NCI-H748 (cell line): ENCODE measurements at regions not wholly inside any gene's neighbourhood (a gene's known extent, or its start where the extent isn't known, plus 50 kb on each side); places are given as distances from the start of the nearest gene placed in this dataset.
"Not testable (repeated sequence)": the region's sequence is repeated elsewhere in the genome, so short reads cannot be mapped to it uniquely, and the experiment has no call there.

Source experiments
- DNase-seq: peaks from one replicate; lab custom pipeline; 2025; ENCODE audit not compliant: unreplicated experiment; lab: John Stamatoyannopoulos, UW

GRCh38 chr7:57740126-57740525 is 290.1 kb downstream of the ZNF716 start:
- DNase-seq: not testable (repeated sequence)

- DNase-seq: no peak
Measured at GRCh38 chr7:57769131-57769530, 319.2 kb downstream of the ZNF716 start.

- DNase-seq: peak; percentile 13
Measured at GRCh38 chr7:57769958-57770357, 320.0 kb downstream of the ZNF716 start.

GRCh38 chr7:57772126-57772924 is 322.3 kb downstream of the ZNF716 start:
- DNase-seq: peak; percentile 63

GRCh38 chr7:57774300-57774699 is 324.3 kb downstream of the ZNF716 start:
- no peak for DNase-seq

- DNase-seq: no peak
Measured at GRCh38 chr7:57775396-57776088, 325.6 kb downstream of the ZNF716 start.

GRCh38 chr7:57776136-57776856 is 326.3 kb downstream of the ZNF716 start:
- peak; percentile 71 for DNase-seq

- peak; percentile 54 for DNase-seq
Measured at GRCh38 chr7:57789130-57789529, 339.2 kb downstream of the ZNF716 start.

GRCh38 chr7:57819491-57819981 is 369.6 kb downstream of the ZNF716 start:
- peak; percentile 66 for DNase-seq

- DNase-seq: no peak
Measured at GRCh38 chr7:57820477-57820876, 370.5 kb downstream of the ZNF716 start.

- DNase-seq: peak; percentile 70
Measured at GRCh38 chr7:57821438-57822382, 371.7 kb downstream of the ZNF716 start.

- not testable (repeated sequence) for DNase-seq
Measured at GRCh38 chr7:57826548-57826947, 376.6 kb downstream of the ZNF716 start.

GRCh38 chr7:57835161-57835560 is 385.2 kb downstream of the ZNF716 start:
- not testable (repeated sequence) for DNase-seq

- DNase-seq: not testable (repeated sequence)
Measured at GRCh38 chr7:57839152-57839551, 389.2 kb downstream of the ZNF716 start.

GRCh38 chr7:57867884-57868701 is 418.1 kb downstream of the ZNF716 start:
- peak; percentile 91 for DNase-seq

GRCh38 chr7:57868771-57869483 is 418.9 kb downstream of the ZNF716 start:
- DNase-seq: peak; percentile 67
